OCI-LY7 (cell line): ENCODE measurements at regions not wholly inside any gene's neighbourhood (a gene's known extent, or its start where the extent isn't known, plus 50 kb on each side); places are given as distances from the start of the nearest gene placed in this dataset.

ENCODE experiments used
- CTCF ChIP-seq: fragments of 200-600 bp; sonication (generic); conservative IDR thresholded peaks from 2 replicates; pipeline ENCODE4 v1.5.1; 2014; ENCODE audit warnings: mild to moderate bottlenecking, antibody characterized with exemption, low read length, moderate library complexity, mixed read lengths
- EZH2phosphoT487 ChIP-seq: fragments of 200-600 bp; sonication (generic); IDR thresholded peaks from 2 replicates; pipeline ENCODE4 v1.6.1; 2018; ENCODE audit warnings: low read depth, borderline replicate concordance, mild to moderate bottlenecking, mixed run types, antibody characterized with exemption, low read length, moderate library complexity, mixed read lengths

GRCh38 chr15:85872125-85872524, 77.4 kb upstream of the KLHL25 start:
- TF ChIP-seq CTCF (no peak), EZH2phosphoT487 (no peak)
